Right lung (tissue), 2 donors: ENCODE measurements at regions not wholly inside any gene's neighbourhood (a gene's known extent, or its start where the extent isn't known, plus 50 kb on each side); places are given as distances from the start of the nearest gene placed in this dataset.
A peak's percentile ranks its signal among the peaks of the same experiment; 100 is the strongest.
"Not testable (repeated sequence)": the region's sequence is repeated elsewhere in the genome, so short reads cannot be mapped to it uniquely, and the experiment has no call there.

ENCODE experiments used
- DNase-seq, 2 donors: peaks; one replicate each; pipeline ENCODE4 v3.0.0-alpha.2; 2013

DNA sequence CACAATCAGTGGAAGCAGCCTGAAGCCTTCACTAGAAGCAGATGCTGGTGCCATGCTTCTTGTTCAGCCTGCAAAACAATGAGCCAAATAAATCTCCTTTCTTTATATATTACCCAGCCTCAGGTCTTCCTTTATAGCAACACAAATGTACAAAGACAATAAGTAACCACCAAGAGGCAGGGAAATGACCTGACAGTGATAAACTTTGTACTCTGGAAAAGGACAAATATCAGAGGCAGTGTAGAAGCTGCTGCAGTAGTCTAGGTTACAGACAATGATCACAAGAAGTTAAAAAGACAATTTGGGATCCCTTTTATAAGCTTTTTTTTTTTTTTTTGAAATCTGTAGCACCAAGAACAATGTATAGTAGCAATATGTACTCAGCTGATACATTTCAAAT lies 760.3 kb downstream of the TTLL7 start:
- not testable (repeated sequence) for DNase-seq

DNA sequence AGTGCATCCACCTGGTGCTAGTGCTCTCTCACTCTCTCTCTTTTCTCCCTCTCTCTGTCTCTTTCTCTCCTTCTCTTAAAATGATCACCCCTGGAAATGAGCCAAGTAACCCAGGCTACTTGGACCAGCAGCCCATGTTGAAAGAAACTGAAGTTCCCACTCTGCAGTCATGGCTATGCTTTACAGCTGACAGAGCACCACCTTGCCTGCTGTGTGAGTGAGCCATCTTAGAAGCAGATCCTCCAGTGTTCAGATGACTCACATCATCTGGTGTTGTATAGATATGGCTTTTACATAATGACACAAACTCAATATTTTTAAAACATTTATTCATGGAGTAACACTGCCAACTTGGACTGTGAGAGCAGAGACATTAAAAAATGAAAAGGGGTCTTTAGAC lies 779.1 kb downstream of the TTLL7 start:
- not testable (repeated sequence) for DNase-seq

DNA sequence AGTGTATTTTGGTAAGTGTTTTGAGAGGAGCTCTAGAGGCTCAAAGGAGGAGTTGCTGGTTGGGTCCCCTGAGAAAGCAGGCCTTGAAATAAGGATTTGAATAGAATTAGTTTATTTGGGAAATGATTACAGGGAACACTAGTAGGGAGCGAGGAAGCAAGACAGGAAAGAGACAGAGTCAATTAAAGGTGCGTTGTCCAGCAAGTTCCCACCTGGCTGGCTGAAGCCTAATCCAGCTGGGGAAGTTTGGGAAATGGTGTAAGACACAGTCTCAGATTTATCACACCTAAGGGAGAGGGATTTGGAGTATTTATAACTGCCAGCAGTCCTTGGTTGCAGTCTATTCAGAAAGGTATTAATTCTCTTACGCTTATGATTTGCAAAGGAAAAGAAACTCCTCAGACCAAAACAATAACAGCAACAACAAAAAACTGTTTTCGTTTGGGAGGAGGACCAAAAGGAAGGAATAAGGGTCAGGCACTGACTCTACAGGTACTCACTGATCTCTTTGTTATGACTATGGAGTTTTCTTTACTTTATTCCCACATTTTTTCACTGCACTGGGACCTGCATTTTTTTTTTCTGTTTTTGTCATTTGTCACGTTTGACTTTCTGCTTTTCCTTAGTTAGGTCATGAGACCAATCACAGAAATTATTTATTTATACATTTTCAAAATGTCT lies 780.8 kb downstream of the TTLL7 start:
- DNase-seq: not testable (repeated sequence)

DNA sequence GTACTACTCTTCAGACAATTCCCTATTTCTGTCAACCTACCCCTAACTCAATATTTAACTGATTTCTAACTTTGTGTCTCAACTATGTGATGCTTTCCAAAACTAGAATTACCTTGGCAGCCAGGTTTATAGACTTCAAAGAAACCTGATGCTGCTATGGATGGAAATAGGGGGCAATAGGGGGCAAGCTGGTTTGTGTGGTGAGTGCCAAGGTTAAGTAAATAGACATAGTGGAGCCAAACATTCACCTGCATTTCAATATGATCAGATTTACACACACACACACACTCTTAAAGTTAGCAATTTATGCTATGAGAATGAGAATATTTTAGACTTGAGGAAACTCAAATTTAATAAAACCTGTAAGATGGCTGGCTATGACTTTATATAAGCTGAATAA lies 784.6 kb downstream of the TTLL7 start:
- not testable (repeated sequence) for DNase-seq

DNA sequence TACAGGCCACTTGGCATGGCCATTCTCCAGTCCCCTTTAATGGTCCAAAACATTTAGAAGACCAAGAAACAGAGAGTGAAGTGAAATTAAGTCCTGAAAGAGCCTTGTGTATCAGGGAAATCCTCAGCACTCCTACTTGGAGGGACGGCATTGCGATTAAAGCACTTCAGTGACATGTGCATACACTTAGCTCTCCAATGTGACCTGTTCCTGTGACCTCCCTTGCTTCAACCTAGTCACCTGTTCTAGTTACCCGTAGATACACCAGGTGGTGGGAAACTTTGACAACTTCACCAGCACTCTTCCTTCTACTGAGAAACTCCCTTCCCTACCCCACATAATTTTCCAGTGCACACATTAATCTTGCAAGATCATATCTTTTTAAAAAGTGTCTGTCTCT lies 785.3 kb downstream of the TTLL7 start:
- not testable (repeated sequence) for DNase-seq

DNA sequence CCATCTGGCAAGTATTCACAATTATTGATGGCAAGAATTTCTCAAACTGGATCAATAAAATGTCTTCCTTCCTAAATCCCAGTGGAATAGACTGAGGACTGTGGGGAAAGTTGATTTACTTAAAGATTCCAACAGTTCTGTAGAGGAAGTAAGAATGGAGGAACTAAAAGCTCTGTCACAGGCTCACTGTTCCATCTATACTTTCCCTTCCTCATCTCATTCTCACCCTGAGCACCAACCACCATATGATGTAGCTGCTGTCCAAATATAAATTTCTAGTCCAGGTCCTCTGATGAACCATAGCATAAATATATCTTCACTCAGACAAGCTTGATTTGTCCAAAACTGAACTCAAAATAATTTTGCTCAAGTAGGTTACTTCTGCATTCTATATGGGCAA lies 786.9 kb downstream of the TTLL7 start:
- DNase-seq: not testable (repeated sequence)

DNA sequence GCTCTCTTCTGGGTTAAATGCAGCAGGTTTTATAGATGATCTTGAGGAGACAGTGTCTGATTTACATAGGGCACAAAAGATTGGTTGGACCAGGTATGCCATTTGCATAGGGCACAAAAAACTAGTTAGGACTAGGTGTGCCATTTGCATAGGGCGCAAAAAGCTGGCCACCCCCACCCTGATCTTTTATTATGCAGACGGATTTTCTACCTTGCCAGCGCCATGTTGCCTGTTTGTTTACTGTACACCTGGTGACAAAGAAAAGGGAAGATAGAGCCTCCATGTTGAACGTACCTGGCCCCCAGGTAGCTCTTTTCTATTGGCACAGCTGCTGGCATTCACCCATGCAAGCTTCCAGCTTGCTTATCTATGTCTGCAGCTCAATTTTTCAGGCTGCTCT lies 790.4 kb downstream of the TTLL7 start:
- DNase-seq: not testable (repeated sequence)

DNA sequence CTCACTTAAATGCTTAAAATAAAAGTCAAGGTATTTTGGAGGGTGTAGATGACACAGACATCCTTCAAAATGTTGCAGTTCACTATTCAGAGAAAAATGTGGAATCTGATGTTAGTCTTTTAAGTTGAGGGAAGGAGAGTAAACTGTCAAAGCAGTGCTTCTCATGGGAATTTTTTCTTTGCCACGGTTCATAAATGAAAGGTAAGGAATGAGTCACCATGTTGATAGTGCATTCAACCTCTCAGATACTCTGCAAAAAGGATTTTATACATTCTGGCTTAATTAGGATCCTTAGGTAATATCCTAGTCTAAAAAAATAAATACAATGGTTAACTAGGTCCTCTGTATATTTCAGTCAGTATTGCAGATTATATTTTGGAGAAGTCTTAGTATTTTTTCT lies 804.3 kb downstream of the TTLL7 start:
- DNase-seq: not testable (repeated sequence)

DNA sequence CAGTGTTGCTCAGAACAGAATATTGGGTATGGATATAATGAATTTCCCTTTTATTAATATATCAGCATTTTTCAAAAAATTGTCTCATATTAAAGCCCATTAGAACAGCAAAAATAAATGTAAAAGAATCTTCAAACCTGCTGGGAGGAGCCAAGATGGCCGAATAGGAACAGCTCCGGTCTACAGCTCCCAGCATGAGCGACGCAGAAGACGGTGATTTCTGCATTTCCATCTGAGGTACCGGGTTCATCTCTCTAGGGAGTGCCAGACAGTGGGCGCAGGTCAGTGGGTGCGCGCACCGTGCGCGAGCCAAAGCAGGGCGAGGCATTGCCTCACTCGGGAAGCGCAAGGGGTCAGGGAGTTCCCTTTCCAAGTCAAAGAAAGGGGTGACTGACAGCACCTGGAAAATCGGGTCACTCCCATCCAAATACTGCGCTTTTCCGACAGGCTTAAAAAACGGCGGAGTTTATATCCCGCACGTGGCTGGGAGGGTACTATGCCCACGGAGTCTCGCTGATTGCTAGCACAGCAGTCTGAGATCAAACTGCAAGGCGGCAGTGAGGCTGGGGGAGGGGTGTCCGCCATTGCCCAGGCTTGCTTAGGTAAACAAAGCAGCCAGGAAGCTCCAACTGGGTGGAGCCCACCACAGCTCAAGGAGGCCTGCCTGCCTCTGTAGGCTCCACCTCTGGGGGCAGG lies 816.8 kb downstream of the TTLL7 start:
- not testable (repeated sequence) for DNase-seq

DNA sequence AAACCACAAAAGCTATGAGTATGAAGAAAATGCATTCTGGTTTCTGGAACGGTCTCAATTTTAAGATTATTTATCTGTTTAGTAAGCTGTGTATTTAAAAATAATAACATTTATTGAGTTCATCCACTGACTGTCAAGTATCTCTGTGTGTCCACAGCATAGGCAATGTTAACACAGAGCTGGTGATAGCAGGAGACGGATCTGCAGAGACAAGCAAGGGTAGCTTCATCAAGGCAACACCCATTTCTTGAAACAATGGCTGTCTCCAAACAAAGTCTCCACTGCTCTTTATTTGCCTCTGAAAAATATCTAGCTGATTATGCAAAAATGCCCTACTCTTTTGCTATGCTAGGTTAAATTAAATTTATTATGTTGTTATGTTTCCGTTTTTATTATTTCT lies 818.3 kb downstream of the TTLL7 start:
- DNase-seq: not testable (repeated sequence)

DNA sequence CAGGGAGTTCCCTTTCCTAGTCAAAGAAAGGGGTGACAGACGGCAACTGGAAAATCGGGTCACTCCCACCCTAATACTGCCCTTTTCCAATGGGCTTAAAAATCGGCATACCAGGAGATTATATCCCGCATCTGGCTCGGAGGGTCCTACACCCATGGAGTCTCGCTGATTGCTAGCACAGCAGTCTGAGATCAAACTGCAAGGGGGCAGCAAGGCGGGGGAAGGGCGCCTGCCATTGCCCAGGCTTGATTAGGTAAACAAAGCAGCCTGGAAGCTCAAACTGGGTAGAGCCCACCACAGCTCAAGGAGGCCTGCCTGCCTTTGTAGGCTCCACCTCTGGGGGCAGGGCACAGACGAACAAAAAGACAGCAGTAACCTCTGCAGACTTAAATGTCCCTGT lies 831.3 kb downstream of the TTLL7 start:
- not testable (repeated sequence) for DNase-seq

DNA sequence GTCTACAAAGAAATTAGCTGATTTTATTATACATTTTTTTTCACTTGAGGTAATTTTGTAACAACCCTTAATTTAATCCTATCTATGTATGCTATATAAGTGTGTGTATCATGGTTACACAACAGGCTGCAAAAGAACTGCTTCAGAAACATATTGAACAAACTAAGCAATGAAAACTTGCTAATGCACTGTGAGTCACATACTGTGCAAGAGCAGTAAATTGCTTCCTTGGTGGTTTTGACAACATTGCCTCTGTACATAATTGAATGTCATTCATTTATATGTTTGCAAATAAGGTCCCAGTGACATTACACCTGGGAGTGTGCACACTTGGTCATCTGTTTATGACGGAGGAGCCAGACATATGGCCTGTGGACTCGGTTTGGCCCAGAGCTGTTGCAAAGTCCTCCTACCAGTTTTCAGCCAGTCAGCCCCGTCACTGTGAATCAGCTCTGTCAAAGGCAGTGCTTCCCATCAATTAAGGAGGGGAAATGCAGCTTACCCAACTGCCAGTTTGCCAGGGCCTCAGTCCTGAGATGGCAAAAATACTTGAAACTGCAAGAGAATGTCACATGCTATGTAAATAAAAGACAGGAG lies 835.0 kb downstream of the TTLL7 start:
- DNase-seq: not testable (repeated sequence)

DNA sequence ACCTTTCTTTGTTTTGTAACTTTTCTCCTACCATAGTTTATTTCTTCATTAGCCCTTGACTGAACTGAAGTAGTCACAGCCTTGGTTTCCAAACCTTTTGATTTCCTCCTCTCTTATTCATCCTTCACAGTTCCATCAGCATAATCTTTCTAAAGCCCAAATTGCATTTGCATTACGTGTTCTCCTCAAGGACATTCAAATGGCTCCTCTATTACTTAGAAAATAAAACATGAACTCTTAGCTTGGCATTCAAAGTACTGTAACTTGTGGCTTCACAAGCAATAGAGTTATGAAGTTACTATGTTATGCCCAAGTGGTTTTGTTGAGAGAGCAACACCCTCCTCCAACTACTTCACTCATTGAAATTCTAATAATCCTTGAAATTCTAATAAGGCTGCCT lies 840.0 kb downstream of the TTLL7 start:
- DNase-seq: not testable (repeated sequence)

DNA sequence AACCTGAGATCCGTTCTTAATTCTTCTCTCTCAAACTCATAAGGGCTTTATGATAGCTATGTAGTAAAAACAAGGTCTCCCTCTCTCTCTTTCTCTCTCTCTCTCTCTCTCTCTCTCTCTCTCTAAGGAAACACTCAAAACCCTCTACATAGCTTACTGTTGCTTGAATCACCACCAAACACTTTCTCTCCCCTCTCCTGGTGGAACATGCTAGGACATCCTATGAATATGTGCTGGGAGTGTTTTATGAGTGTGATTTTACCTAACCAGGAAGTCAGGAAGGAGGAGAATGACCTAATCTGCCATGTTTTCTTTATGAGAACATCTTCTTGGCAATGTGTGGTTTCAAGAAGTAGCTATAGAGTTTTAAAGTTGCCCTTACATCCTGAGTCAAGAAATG lies 844.6 kb downstream of the TTLL7 start:
- not testable (repeated sequence) for DNase-seq

DNA sequence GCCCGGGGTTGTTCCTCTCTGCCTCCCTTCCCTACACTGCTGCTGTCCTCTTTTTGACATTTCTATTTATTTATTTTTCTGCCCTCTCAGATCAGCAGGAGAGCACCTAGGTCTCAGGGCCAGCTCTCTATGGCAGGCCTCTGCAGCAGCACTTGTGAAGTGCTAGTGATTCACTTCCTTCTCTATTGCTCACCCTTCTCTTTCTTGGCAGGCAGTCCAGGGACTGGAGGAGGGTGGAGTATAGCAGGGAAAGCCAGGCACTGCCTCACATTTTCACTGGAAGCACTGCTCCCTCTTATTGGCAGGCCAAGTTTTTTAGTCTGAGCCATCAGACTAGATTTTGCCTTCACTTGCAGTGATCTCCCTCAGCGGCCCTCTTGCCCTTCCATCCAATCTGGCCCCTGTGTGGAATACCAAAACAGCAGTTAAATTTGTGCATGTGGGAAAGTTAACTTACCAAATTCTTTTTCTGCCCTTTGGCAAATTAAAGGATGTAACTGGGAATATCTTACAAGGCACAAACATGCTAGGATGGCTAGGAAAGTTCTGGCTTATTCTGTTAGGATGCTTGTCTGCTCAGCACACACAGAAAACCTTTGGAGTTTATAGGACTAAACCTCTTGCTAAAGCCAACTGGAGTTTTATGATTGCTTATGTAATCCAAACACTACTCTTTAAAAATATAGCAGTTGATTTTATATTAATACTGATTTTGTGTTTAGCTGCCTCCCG lies 847.6 kb downstream of the TTLL7 start:
- DNase-seq: peak in 1 of 2 donors; percentile 10

DNA sequence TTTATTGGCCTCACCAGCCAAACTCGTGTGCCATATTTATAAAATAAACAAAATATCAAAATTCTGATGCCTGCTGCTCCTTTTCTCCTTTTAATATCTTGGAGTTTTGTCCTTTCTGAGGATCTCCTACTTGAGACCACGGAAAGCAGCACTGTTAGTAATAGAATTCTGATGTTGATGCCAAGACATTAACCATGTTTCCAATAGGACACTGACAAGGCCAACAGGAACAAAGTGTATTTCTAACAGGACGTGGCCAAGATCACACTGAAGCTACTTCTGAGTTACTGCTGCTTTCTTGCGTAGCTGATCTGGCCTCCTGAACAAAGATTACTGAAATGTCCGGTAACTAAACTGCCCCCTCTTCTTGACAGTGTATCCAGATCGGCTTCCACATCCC lies 848.5 kb downstream of the TTLL7 start:
- not testable (repeated sequence) for DNase-seq

DNA sequence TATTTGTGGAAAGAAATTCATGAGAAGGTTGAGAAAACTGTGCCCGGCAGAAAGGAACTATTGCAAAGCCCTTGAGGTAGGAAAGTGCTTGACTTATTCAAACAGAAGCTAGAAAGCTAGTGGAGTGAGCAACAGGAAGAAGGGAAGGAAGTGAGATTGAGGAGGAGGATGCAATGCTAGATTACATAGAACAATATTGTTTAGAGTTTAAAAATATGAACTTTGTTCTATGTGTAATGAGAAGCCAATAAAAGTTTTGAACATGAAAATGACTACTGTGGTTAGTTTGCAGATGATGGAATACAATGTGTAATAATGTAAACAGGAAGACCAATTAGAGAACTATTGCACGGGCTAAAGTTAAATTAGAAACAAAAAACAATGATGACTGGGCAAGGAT lies 853.1 kb downstream of the TTLL7 start:
- DNase-seq: not testable (repeated sequence)

DNA sequence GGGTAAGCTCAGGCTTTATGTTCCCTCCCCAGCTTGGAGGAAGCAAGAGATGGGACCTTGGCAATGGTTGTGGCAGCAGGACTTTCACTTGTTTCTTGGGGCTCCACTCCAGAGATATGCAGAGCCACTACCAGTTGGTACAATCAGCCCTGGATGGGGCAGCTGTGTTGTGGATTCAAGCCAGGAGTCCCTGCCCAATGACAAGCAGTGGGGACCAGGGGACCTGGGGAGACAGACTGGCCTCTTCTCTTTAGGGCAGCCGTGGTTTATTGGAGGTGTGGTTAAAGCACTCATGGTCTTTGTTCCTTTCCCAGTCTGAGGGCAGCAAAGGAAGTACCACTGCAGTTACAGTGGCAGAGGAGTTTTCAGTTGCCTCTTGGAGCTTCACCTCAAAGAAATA lies 856.1 kb downstream of the TTLL7 start:
- DNase-seq: not testable (repeated sequence)

DNA sequence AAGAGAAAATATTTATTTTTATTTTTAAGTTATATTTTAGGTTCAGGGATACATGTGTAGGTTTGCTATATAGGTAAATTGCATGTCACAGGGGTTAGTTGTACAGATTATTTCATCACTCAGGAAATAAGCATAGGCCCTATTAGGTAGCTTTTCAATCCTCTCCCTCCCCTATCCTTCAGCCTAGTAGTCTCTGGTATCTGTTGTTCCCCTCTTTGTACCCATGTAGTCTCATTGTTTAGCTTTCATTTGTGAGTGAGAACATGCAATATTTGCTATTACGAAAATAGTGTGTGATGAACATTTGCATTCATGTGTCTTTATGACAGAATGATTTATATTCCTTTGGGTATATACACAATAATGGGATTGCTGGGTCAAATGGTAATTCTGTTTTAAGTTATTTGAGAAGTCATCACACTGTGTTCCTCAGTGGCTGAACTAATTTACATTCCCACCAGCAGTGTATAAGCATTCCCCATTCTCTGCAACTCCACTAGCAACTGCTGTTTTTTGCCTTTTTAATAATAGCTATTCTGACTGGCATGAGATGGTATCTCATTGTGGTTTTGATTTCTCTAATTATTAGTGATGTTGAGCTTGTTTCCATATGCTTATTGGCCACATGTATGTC lies 863.3 kb downstream of the TTLL7 start:
- DNase-seq: not testable (repeated sequence)

DNA sequence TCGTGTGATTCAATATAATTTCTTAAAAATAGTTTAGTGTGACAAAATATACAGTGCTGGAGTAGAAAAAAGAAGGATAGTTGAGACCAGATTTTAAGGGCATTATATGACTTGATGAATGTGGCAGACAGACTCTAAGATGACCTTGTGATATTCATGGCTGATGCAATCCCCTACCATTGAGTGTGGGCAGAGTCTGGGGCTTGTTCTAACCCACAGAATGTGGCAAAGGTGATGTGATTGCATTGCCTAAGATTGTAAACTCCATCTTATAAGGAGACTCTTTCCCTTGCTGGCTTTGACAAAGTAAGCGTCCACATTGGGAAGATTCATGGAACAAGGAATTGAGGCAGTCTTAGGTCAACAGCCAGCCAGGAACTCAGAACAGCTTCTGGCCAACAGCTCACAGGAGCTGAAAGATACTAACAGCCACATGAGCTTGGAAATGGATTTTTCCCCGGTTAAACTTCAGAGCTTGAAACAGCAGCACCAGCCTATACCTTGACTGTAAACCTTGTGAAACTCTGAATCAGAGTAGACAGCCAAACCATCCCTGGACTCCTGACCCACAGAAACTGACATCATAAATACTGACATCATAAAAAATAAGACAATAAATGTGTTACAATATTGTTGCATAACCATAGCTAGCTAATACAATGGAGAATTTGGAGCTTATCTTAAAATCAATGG lies 864.5 kb downstream of the TTLL7 start:
- not testable (repeated sequence) for DNase-seq

DNA sequence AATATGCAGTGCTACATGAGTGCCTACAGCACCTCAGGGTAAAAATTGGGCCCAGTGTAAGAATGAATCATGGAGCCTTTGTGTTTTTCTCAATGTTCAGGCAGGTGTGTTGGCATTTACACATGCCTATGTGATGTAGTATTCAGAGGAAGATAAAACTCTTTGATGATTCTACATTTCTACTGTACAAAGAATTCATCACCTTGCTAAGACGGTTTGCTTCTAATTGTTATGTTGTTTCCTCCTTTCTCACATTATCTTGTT lies 867.3 kb downstream of the TTLL7 start:
- DNase-seq: no peak
